Peyer's patch (tissue), 4 donors: ENCODE measurements at regions not wholly inside any gene's neighbourhood (a gene's known extent, or its start where the extent isn't known, plus 50 kb on each side); places are given as distances from the start of the nearest gene placed in this dataset.

Experiments used
- DNase-seq, 3 donors: peaks; one replicate each; pipeline ENCODE4 v3.0.0-alpha.2; 2017 to 2019
- H3K27ac ChIP-seq, 4 donors: fragments of 200-600 bp; sonication (generic); one replicate each; pipeline ENCODE4 v1.5.1; 2016 to 2019
- H3K27me3 ChIP-seq, 2 donors: fragments of 200-600 bp; sonication (generic); one replicate each; pipeline ENCODE4 v1.5.1; 2019
- H3K36me3 ChIP-seq, 3 donors: fragments of 200-600 bp; sonication (generic); one replicate each; pipeline ENCODE4 v1.5.1; 2016 to 2019
- H3K4me1 ChIP-seq, 4 donors: fragments of 200-600 bp; sonication (generic); one replicate each; pipeline ENCODE4 v1.5.1; 2016 to 2019
- H3K4me3 ChIP-seq, 4 donors: fragments of 200-600 bp; sonication (generic); 1 replicate in 3 of 4; 2 replicates in 1 of 4; pipeline ENCODE4 v1.5.1; 2016 to 2019; ENCODE audit warnings: mild to moderate bottlenecking in 1 of 4
- H3K9me3 ChIP-seq, 4 donors: fragments of 200-600 bp; sonication (generic); one replicate each; pipeline ENCODE4 v1.5.1; 2016 to 2019; ENCODE audit warnings: mild to moderate bottlenecking in 1 of 4
- CTCF ChIP-seq, 6 experiments: fragments of 450-650 bp in 4 of 6; fragments of 200-600 bp in 2 of 6; sonication (generic) in 1 of 6; IDR thresholded peaks; one replicate each; pipeline ENCODE4 v1.5.1; 2017 to 2019; ENCODE audit warnings: antibody characterized with exemption in 6 of 6, mild to moderate bottlenecking in 3 of 6, moderate library complexity in 1 of 6
- POLR2A ChIP-seq, 2 donors: fragments of 450-650 bp; IDR thresholded peaks; one replicate each; pipeline ENCODE4 v1.5.1; 2017; ENCODE audit warnings: antibody characterized with exemption in 2 of 2, mild to moderate bottlenecking in 2 of 2, moderate library complexity in 2 of 2

- Histone ChIP-seq H3K4me1 (no peaks in the 10 kb centered on the region), H3K36me3 (no peaks in the 10 kb centered on the region), H3K4me3 (no peak overlapping the region), H3K27ac (no peak overlapping the region), H3K9me3 (no peaks in the 10 kb centered on the region), H3K27me3 (no peaks in the 10 kb centered on the region)
- no peak for DNase-seq
- TF ChIP-seq CTCF (IDR thresholded peaks at IDR 0.05): no peak
- TF ChIP-seq POLR2A (IDR thresholded peaks at IDR 0.05): no peak
These were observed 585.5 kb downstream of the CBLN2 start for GRCh38 chr18:71958605-71959004.

- Histone ChIP-seq H3K9me3 (no peaks in the 10 kb centered on the region), H3K4me1 (no peaks in the 10 kb centered on the region), H3K36me3 (no peaks in the 10 kb centered on the region), H3K27ac (no peak overlapping the region), H3K27me3 (no peaks in the 10 kb centered on the region), H3K4me3 (no peak overlapping the region)
- no peak for DNase-seq
- TF ChIP-seq POLR2A (IDR thresholded peaks at IDR 0.05) (no peak), CTCF (IDR thresholded peaks at IDR 0.05) (no peak)
These were observed 593.1 kb downstream of the CBLN2 start for GRCh38 chr18:71951001-71951400.

GRCh38 chr18:71942433-71942832 lies 601.7 kb downstream of the CBLN2 start:
- H3K4me1 ChIP-seq: no peaks in the 10 kb centered on the region
- no peak overlapping the region for H3K27ac ChIP-seq
- H3K9me3 ChIP-seq: no peaks in the 10 kb centered on the region
- no peak overlapping the region for H3K4me3 ChIP-seq
- DNase-seq: no peak
- no peaks in the 10 kb centered on the region for H3K27me3 ChIP-seq
- TF ChIP-seq POLR2A (IDR thresholded peaks at IDR 0.05) (no peak), CTCF (IDR thresholded peaks at IDR 0.05) (no peak)
- no peaks in the 10 kb centered on the region for H3K36me3 ChIP-seq

GRCh38 chr18:71939483-71939882 lies 604.7 kb downstream of the CBLN2 start:
- no peak overlapping the region for H3K4me3 ChIP-seq
- H3K4me1 ChIP-seq: no peaks in the 10 kb centered on the region
- DNase-seq: no peak
- no peak overlapping the region for H3K27ac ChIP-seq
- TF ChIP-seq POLR2A (IDR thresholded peaks at IDR 0.05) (no peak), CTCF (IDR thresholded peaks at IDR 0.05) (no peak)
- no peaks in the 10 kb centered on the region for H3K36me3 ChIP-seq
- no peaks in the 10 kb centered on the region for H3K27me3 ChIP-seq
- H3K9me3 ChIP-seq: no peaks in the 10 kb centered on the region

- H3K4me1 ChIP-seq: no peaks in the 10 kb centered on the region
- DNase-seq: no peak
- H3K4me3 ChIP-seq: no peak overlapping the region
- no peak overlapping the region for H3K27ac ChIP-seq
- no peaks in the 10 kb centered on the region for H3K36me3 ChIP-seq
- H3K27me3 ChIP-seq: no peaks in the 10 kb centered on the region
- H3K9me3 ChIP-seq: no peaks in the 10 kb centered on the region
- no peak for TF ChIP-seq CTCF (IDR thresholded peaks at IDR 0.05)
- no peak for TF ChIP-seq POLR2A (IDR thresholded peaks at IDR 0.05)
These were observed 607.4 kb downstream of the CBLN2 start for GRCh38 chr18:71936744-71937143.

- Histone ChIP-seq H3K36me3 (no peaks in the 10 kb centered on the region), H3K27me3 (no peaks in the 10 kb centered on the region), H3K27ac (no peak overlapping the region), H3K9me3 (no peaks in the 10 kb centered on the region), H3K4me1 (no peaks in the 10 kb centered on the region), H3K4me3 (no peak overlapping the region)
- TF ChIP-seq CTCF (IDR thresholded peaks at IDR 0.05) (no peak), POLR2A (IDR thresholded peaks at IDR 0.05) (no peak)
- DNase-seq: no peak
These were observed 624.9 kb downstream of the CBLN2 start for GRCh38 chr18:71919211-71919610.
